Neural crest cell (in vitro differentiated cells): ENCODE measurements at regions not wholly inside any gene's neighbourhood (a gene's known extent, or its start where the extent isn't known, plus 50 kb on each side); places are given as distances from the start of the nearest gene placed in this dataset.

Source experiments
- DNase-seq: peaks from one replicate; pipeline ENCODE4 v3.0.0; 2021; ENCODE audit warnings: low read depth, mixed read lengths, low spot score
- H3K27ac Mint-ChIP-seq: one replicate; pipeline ENCODE4 v1.8.0; 2021; ENCODE audit warnings: mild to moderate bottlenecking, mixed read lengths; ENCODE audit not compliant: unreplicated experiment
- H3K27me3 Mint-ChIP-seq: 2 replicates; pipeline ENCODE4 v1.8.0; 2021; ENCODE audit warnings: low read depth, mild to moderate bottlenecking, mixed read lengths
- H3K36me3 Mint-ChIP-seq: 2 replicates; pipeline ENCODE4 v1.8.0; 2021; ENCODE audit warnings: low read depth, mild to moderate bottlenecking, mixed read lengths
- H3K4me1 Mint-ChIP-seq: 2 replicates; pipeline ENCODE4 v1.8.0; 2021; ENCODE audit warnings: mixed read lengths
- H3K4me3 Mint-ChIP-seq: one replicate; pipeline ENCODE4 v1.8.0; 2021; ENCODE audit warnings: mild to moderate bottlenecking, mixed read lengths
- H3K9me3 Mint-ChIP-seq: 2 replicates; pipeline ENCODE4 v1.8.0; 2021; ENCODE audit warnings: mixed read lengths
- TF ChIP-seq, protein P1 (sequence below): fragments of 200-600 bp; sonication (generic); conservative IDR thresholded peaks from 2 replicates; pipeline ENCODE4 v1.5.0; 2021; ENCODE audit warnings: antibody characterized with exemption, mild to moderate bottlenecking

DNA sequence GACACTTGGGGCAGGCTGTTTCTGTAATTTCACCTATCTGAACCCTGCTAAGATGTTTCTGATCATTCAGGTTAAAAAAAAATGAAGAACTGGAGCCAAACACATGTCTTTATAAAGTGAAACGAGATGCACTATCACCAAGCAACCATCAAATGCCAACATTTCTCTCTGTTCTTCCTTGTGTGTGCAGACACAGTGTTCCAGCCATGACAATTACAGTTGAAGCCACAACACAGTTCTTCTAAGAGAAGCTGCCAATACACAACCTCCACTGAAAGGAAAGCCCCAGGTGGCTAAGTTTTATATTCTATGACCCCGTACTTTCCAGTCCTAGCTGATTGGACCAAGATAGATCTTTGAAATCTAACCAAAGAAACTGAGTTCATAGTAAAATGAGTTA lies 181.8 kb downstream of the RAD51AP2 start:
- Mint-ChIP-seq H3K27ac (no peak overlapping the region), H3K4me3 (no peak overlapping the region), H3K9me3 (peaks cover 5% of the 10 kb centered on the region), H3K4me1 (no peaks in the 10 kb centered on the region), H3K27me3 (no peaks in the 10 kb centered on the region), H3K36me3 (no peaks in the 10 kb centered on the region)
- DNase-seq, result no peak
- TF ChIP-seq, protein P1, sequence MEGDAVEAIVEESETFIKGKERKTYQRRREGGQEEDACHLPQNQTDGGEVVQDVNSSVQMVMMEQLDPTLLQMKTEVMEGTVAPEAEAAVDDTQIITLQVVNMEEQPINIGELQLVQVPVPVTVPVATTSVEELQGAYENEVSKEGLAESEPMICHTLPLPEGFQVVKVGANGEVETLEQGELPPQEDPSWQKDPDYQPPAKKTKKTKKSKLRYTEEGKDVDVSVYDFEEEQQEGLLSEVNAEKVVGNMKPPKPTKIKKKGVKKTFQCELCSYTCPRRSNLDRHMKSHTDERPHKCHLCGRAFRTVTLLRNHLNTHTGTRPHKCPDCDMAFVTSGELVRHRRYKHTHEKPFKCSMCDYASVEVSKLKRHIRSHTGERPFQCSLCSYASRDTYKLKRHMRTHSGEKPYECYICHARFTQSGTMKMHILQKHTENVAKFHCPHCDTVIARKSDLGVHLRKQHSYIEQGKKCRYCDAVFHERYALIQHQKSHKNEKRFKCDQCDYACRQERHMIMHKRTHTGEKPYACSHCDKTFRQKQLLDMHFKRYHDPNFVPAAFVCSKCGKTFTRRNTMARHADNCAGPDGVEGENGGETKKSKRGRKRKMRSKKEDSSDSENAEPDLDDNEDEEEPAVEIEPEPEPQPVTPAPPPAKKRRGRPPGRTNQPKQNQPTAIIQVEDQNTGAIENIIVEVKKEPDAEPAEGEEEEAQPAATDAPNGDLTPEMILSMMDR, result no peak

DNA sequence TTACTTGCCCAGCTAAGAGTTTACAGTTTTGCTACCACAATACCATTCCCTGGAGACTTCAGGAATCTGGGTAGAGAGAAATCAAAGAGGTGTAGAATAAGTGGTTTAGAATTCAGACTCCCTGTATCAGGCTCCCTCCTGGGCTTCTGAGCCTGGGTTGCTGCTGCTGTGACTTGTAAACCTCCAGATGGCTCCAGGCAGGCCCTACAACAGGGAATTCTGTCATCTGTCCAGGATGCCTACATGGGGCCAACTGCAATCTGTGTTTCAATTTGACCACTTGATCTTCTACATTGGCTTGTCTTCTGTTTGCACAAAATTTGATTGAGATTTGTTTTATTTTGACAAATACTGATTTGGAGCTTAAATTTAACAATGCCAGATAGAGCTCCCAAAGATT lies 183.9 kb downstream of the RAD51AP2 start:
- H3K4me1 Mint-ChIP-seq, result no peaks in the 10 kb centered on the region
- peaks cover 5% of the 10 kb centered on the region for H3K9me3 Mint-ChIP-seq
- H3K36me3 Mint-ChIP-seq, result no peaks in the 10 kb centered on the region
- no peak for DNase-seq
- H3K27ac Mint-ChIP-seq, result no peak overlapping the region
- H3K27me3 Mint-ChIP-seq, result no peaks in the 10 kb centered on the region
- TF ChIP-seq, protein P1, result no peak
- no peak overlapping the region for H3K4me3 Mint-ChIP-seq

DNA sequence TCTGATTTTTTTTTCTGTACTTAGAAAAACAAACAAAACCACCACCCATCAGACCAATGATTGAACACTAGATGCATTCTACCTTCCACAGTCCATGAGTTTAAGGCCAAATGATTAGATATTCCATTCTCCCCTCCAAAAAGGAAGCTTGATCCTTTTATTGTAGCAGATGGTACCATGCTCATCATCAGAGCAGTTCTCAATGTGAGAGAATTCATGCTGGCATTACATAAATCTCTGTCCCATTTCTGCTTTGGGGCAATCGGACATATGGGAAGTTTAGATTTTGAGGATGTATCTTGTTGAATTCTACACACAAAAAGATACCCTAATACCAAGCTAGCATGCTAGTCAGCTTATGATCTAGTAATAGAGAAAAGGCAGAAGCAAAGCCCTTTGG lies 186.6 kb downstream of the RAD51AP2 start:
- H3K4me3 Mint-ChIP-seq, result no peak overlapping the region
- no peak overlapping the region for H3K27ac Mint-ChIP-seq
- no peaks in the 10 kb centered on the region for H3K27me3 Mint-ChIP-seq
- no peaks in the 10 kb centered on the region for H3K9me3 Mint-ChIP-seq
- H3K4me1 Mint-ChIP-seq, result no peaks in the 10 kb centered on the region
- H3K36me3 Mint-ChIP-seq, result no peaks in the 10 kb centered on the region
- DNase-seq, result no peak
- TF ChIP-seq, protein P1, result no peak

DNA sequence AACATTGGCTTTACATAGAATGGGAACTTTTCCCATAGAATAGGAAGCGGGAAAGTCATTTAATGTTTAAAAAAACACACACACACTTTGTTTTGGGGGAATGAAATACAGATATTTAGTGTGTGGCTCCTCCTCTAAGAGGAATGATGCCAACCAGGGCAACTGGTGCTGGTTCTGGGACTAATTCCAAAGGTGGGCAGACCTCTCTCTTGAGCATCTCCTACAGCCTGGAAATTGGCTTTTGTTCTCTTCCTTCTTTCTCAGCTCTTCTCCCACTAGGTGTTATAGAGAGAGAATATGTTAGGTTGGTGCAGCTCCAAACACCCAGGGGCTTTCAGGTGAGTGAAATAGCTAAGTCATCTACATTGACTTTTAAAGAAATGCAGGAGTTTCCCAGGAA lies 190.1 kb downstream of the RAD51AP2 start:
- Mint-ChIP-seq H3K27ac (no peak overlapping the region), H3K4me1 (no peaks in the 10 kb centered on the region), H3K9me3 (peaks cover 3% of the 10 kb centered on the region), H3K36me3 (no peaks in the 10 kb centered on the region), H3K4me3 (no peak overlapping the region), H3K27me3 (no peaks in the 10 kb centered on the region)
- TF ChIP-seq, protein P1, result no peak
- no peak for DNase-seq

DNA sequence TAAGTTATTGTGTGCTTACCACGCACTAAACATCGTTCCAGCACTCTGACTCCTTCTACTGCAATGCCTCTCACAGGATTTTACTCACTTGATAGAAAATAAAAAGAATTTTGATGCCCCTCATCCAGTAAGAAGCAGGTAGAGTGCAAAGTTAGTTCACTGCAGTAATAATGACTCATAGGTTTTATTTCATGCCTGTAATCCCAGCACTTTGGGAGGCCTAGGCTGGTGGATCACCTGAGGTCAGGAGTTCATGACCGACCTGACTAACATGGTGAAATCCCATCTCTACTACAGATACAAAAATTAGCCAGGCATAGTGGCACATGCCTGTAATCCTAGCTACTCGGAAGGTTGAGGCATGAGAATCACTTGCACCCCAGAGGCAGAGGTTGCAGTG lies 190.6 kb downstream of the RAD51AP2 start:
- no peaks in the 10 kb centered on the region for H3K36me3 Mint-ChIP-seq
- no peak for DNase-seq
- H3K4me1 Mint-ChIP-seq, result no peaks in the 10 kb centered on the region
- no peaks in the 10 kb centered on the region for H3K27me3 Mint-ChIP-seq
- no peak overlapping the region for H3K4me3 Mint-ChIP-seq
- TF ChIP-seq, protein P1, result no peak
- H3K27ac Mint-ChIP-seq, result no peak overlapping the region
- H3K9me3 Mint-ChIP-seq, result peaks cover 3% of the 10 kb centered on the region

DNA sequence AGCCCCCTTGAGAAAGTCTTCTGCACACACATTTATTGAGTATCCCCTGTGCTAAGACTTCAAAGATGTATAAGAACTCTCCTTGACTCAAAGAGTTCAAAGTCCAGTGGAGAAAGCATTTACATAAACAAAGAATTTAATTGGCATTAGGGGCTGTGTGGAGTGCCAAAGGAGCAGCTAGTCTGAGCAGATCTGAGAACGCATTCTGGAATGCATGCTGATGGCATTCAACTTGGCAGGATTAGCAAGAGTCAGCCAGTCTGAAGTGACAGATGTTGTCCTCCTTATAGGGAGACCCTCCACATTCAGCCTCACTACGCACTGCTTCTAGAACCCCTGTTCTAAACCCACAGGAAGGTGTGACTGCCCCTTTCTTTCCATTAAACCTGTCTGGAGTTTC lies 191.5 kb downstream of the RAD51AP2 start:
- Mint-ChIP-seq H3K36me3 (no peaks in the 10 kb centered on the region), H3K4me3 (no peak overlapping the region), H3K27ac (no peak overlapping the region), H3K9me3 (peaks cover 5% of the 10 kb centered on the region), H3K27me3 (no peaks in the 10 kb centered on the region), H3K4me1 (no peaks in the 10 kb centered on the region)
- DNase-seq, result no peak
- TF ChIP-seq, protein P1, result no peak
